Endothelial cell of umbilical vein (primary cell): ENCODE measurements at regions not wholly inside any gene's neighbourhood (a gene's known extent, or its start where the extent isn't known, plus 50 kb on each side); places are given as distances from the start of the nearest gene placed in this dataset.

Experiments used
- BruUV-seq: library from RNA; stranded (reverse); fragments of 400-500 nt; replicated peaks from 2 replicates; lab custom pipeline; 2021; lab: Mats Ljungman, UMichigan
- CTCF ChIA-PET: fragments of 300-600, 350-600 bp; sonication (Branson Sonifier 250); formaldehyde crosslinking; loops from one replicate; lab custom pipeline; 2021; ENCODE audit warnings: antibody characterized with exemption, inconsistent platforms; lab: Charles Lee
- POLR2A ChIA-PET: fragments of 300-600, 350-600 bp; sonication (Branson Sonifier 250); formaldehyde crosslinking; loops from one replicate; lab custom pipeline; 2021; ENCODE audit warnings: antibody characterized with exemption, inconsistent platforms; lab: Charles Lee
- DNase-seq: peaks from one replicate; pipeline ENCODE4 v3.0.0-alpha.2; 2011; ENCODE audit warnings: low read depth, low spot score
- FAIRE-seq: peaks from 2 replicates; lab custom pipeline; 2011; peaks lifted over from hg19 to GRCh38; lab: Jason Lieb, UNC
- H2AFZ ChIP-seq: 2 replicates; pipeline ENCODE4 v1.6.0; 2012; ENCODE audit warnings: low read depth, low read length, control low read depth, inconsistent platforms
- H3K27ac ChIP-seq: 2 replicates; pipeline ENCODE4 v1.5.1; 2011; ENCODE audit warnings: low read depth, mild to moderate bottlenecking, control low read depth, low read length, moderate library complexity; ENCODE audit not compliant: insufficient read depth
- H3K27me3 ChIP-seq, 2 experiments: 2 replicates each; pipeline versions ENCODE4 v1.6.0 to v1.6.1; 2011; ENCODE audit warnings: low read length in 2 of 2, mixed read lengths in 1 of 2; ENCODE audit not compliant: control insufficient read depth in 2 of 2, insufficient read depth in 2 of 2
- H3K36me3 ChIP-seq, 2 experiments: 2 replicates in 1 of 2; 3 replicates in 1 of 2; pipeline ENCODE4 v1.5.1; 2011; ENCODE audit warnings: low read length in 2 of 2, mild to moderate bottlenecking in 1 of 2, moderate library complexity in 1 of 2; ENCODE audit not compliant: control insufficient read depth in 2 of 2, insufficient read depth in 2 of 2; ENCODE audit errors: extremely low read depth in 1 of 2
- H3K4me1 ChIP-seq: 3 replicates; pipeline ENCODE4 v1.5.1; 2011; ENCODE audit warnings: mild to moderate bottlenecking, low read length; ENCODE audit not compliant: control insufficient read depth, insufficient read depth; ENCODE audit errors: extremely low read depth
- H3K4me2 ChIP-seq: 2 replicates; pipeline ENCODE4 v1.6.1; 2011; ENCODE audit warnings: low read length, control low read depth, mixed read lengths; ENCODE audit not compliant: insufficient read depth
- H3K4me3 ChIP-seq, 3 experiments: fragments of 200-600 bp in 1 of 3; sonication (generic), shearing (Covaris generic) in 1 of 3; replicated peaks in 1 of 3; 2 replicates each; pipeline ENCODE4 v1.5.1; 2011 to 2016; ENCODE audit warnings: control low read depth in 3 of 3, low read length in 3 of 3, mild to moderate bottlenecking in 2 of 3, inconsistent platforms in 1 of 3, low read depth in 1 of 3, moderate library complexity in 1 of 3; ENCODE audit not compliant: insufficient read depth in 1 of 3
- H3K79me2 ChIP-seq: 2 replicates; pipeline ENCODE4 v1.6.0; 2012; ENCODE audit warnings: low read length, inconsistent platforms; ENCODE audit not compliant: control insufficient read depth, insufficient read depth
- H3K9ac ChIP-seq: replicated peaks from 2 replicates; pipeline ENCODE3; 2011; ENCODE audit warnings: low read length, control low read depth; ENCODE audit not compliant: insufficient read depth; ENCODE audit errors: extremely low read depth
- H3K9me1 ChIP-seq: replicated peaks from 3 replicates; pipeline ENCODE4 v1.6.0; 2011; ENCODE audit warnings: mild to moderate bottlenecking, low read length; ENCODE audit not compliant: control insufficient read depth, insufficient read depth; ENCODE audit errors: extremely low read depth
- H3K9me3 ChIP-seq: replicated peaks from 2 replicates; pipeline ENCODE4 v1.5.1; 2012; ENCODE audit warnings: low read length, inconsistent platforms; ENCODE audit not compliant: control insufficient read depth, insufficient read depth
- H4K20me1 ChIP-seq: replicated peaks from 2 replicates; pipeline ENCODE3; 2011; ENCODE audit warnings: mild to moderate bottlenecking, low read length; ENCODE audit not compliant: control insufficient read depth, insufficient read depth; ENCODE audit errors: extremely low read depth
- EZH2 ChIP-seq: IDR thresholded peaks from 2 replicates; pipeline ENCODE4 v1.6.1; 2012; ENCODE audit warnings: borderline replicate concordance, low read depth, mild to moderate bottlenecking, moderate library complexity, low read length, inconsistent platforms; ENCODE audit not compliant: severe bottlenecking
- FOS ChIP-seq: IDR thresholded peaks from 2 replicates; pipeline ENCODE4 v1.6.1; 2011; ENCODE audit warnings: mild to moderate bottlenecking, low read length, moderate library complexity, borderline replicate concordance; ENCODE audit not compliant: insufficient read depth
- GATA2 ChIP-seq: IDR thresholded peaks from 2 replicates; pipeline ENCODE4 v1.7.0; 2011; ENCODE audit warnings: low read depth, mild to moderate bottlenecking, moderate library complexity, mixed read lengths, low read length; ENCODE audit not compliant: insufficient read length, insufficient read depth
- JUN ChIP-seq: IDR thresholded peaks from 2 replicates; pipeline ENCODE4 v1.6.1; 2011; ENCODE audit warnings: borderline replicate concordance, low read depth; ENCODE audit not compliant: insufficient read length, insufficient read depth
- MYC ChIP-seq: IDR thresholded peaks from one replicate; pipeline ENCODE4 v1.6.1; 2011; ENCODE audit warnings: mild to moderate bottlenecking, low read depth, low read length
- POLR2A ChIP-seq: IDR thresholded peaks from 2 replicates; pipeline ENCODE4 v1.6.1; 2012; ENCODE audit warnings: low read depth, mild to moderate bottlenecking, control low read depth, low read length
- POLR2AphosphoS5 ChIP-seq: IDR thresholded peaks from 2 replicates; pipeline ENCODE4 v1.6.1; 2012; ENCODE audit warnings: low read depth, mild to moderate bottlenecking, control low read depth, low read length, moderate library complexity; ENCODE audit not compliant: insufficient read depth
- dilution Hi-C: fragments of 300-500 bp; cut with MboI; formaldehyde crosslinking; loops from one replicate; pipeline ENCODE4 v1.15.0; 2019; ENCODE audit warnings: low sequenced_read_pairs; ENCODE audit not compliant: extremely low pct_ligation_motif_present
- intact Hi-C: fragments of 100-400 bp; cut with micrococcal nuclease; formaldehyde crosslinking; loops from one replicate; pipeline ENCODE4 v1.10.0; 2022
- TF ChIP-seq, protein P1 (sequence below): IDR thresholded peaks from 2 replicates; pipeline ENCODE4 v1.6.1; 2011; ENCODE audit not compliant: insufficient read depth, insufficient read length
- TF ChIP-seq, protein P2 (sequence below), 2 donors: IDR thresholded peaks; 1 replicate in 1 of 2; 2 replicates in 1 of 2; pipeline ENCODE4 v1.5.1; 2011; ENCODE audit warnings: low read length in 2 of 2, mild to moderate bottlenecking in 2 of 2, moderate library complexity in 2 of 2, control low read depth in 1 of 2, inconsistent platforms in 1 of 2, low read depth in 1 of 2; ENCODE audit not compliant: insufficient read depth in 1 of 2; ENCODE audit errors: extremely low read depth in 1 of 2

DNA sequence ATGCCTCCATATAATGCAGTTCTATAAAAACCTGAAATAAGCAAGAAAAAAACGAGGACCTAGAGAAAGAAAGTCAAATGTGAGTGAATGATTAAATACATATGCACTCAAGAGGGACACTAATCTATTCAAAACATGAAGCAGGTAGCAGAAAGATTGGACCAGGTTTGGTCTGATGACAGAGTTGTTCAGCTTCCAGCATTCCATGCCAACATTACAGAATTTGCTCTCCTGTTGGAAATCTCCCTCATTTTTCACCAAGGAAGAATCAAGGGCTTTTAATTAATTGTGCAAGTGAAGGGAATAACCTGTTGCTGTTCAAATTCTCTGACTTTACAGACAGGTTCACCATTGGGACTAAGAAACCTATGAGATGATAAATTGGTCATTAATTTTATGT is 379.0 kb upstream of the RASGEF1B start:
- dilution Hi-C loops: no loop called here
- DNase-seq (no peak), FAIRE-seq (no peak)
- TF ChIP-seq JUN (no peak), MYC (no peak), POLR2AphosphoS5 (no peak), POLR2A (no peak), FOS (no peak), EZH2 (no peak), GATA2 (no peak)
- TF ChIP-seq, protein P1, sequence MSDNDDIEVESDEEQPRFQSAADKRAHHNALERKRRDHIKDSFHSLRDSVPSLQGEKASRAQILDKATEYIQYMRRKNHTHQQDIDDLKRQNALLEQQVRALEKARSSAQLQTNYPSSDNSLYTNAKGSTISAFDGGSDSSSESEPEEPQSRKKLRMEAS: no peak
- TF ChIP-seq, protein P2, sequence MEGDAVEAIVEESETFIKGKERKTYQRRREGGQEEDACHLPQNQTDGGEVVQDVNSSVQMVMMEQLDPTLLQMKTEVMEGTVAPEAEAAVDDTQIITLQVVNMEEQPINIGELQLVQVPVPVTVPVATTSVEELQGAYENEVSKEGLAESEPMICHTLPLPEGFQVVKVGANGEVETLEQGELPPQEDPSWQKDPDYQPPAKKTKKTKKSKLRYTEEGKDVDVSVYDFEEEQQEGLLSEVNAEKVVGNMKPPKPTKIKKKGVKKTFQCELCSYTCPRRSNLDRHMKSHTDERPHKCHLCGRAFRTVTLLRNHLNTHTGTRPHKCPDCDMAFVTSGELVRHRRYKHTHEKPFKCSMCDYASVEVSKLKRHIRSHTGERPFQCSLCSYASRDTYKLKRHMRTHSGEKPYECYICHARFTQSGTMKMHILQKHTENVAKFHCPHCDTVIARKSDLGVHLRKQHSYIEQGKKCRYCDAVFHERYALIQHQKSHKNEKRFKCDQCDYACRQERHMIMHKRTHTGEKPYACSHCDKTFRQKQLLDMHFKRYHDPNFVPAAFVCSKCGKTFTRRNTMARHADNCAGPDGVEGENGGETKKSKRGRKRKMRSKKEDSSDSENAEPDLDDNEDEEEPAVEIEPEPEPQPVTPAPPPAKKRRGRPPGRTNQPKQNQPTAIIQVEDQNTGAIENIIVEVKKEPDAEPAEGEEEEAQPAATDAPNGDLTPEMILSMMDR (IDR thresholded peaks at IDR 0.05; ENCODE audit: extremely low read depth in 1 of 2, insufficient read depth in 1 of 2, low read depth in 1 of 2, low read length in 2 of 2): no peak
- Histone ChIP-seq H4K20me1 (no peaks in the 10 kb centered on the region), H2AFZ (no peak overlapping the region), H3K4me3 (no peak overlapping the region), H3K36me3 (no peaks in the 10 kb centered on the region), H3K9me3 (no peaks in the 10 kb centered on the region), H3K9me1 (no peaks in the 10 kb centered on the region), H3K27ac (no peak overlapping the region), H3K9ac (no peak overlapping the region), H3K4me2 (no peak overlapping the region), H3K79me2 (no peaks in the 10 kb centered on the region), H3K27me3 (no peaks in the 10 kb centered on the region), H3K4me1 (no peaks in the 10 kb centered on the region)
- no TSS peak for BruUV-seq
- ChIA-PET POLR2A (no interaction called here), CTCF (interaction anchor here (1.6 kb wide), 1 partner anchor 383 kb away, joined by 8 read pairs; no protein-coding TSS in a partner anchor)
- intact Hi-C loops: no loop called here
